ENCODE measurements at regions not wholly inside any gene's neighbourhood (a gene's known extent, or its start where the extent isn't known, plus 50 kb on each side); places are given as distances from the start of the nearest gene placed in this dataset.

GRCh38 chr2:23026671-23027070 is 358.3 kb upstream of the KLHL29 start:
- no peak for TF ChIP-seq POLR2A (IDR thresholded peaks at IDR 0.05)
- no peak for TF ChIP-seq CTCF (IDR thresholded peaks at IDR 0.05)

Data from testis (tissue), 2 donors.